Immature natural killer cell (primary cell): ENCODE measurements at regions not wholly inside any gene's neighbourhood (a gene's known extent, or its start where the extent isn't known, plus 50 kb on each side); places are given as distances from the start of the nearest gene placed in this dataset.
"Not testable (repeated sequence)": the region's sequence is repeated elsewhere in the genome, so short reads cannot be mapped to it uniquely, and the experiment has no call there.

ENCODE experiments used
- DNase-seq, 3 donors: peaks; one replicate each; pipeline ENCODE4 v3.0.0; 2022; ENCODE audit warnings: mixed read lengths in 1 of 3
- H3K27ac Mint-ChIP-seq, 6 donors: one replicate each; pipeline ENCODE4 v1.8.0; 2020; ENCODE audit warnings: mixed read lengths in 6 of 6, mild to moderate bottlenecking in 5 of 6, inconsistent platforms in 4 of 6, moderate library complexity in 3 of 6
- H3K27me3 Mint-ChIP-seq, 3 donors: one replicate each; pipeline ENCODE4 v1.8.0; 2020 to 2021; ENCODE audit warnings: low read depth in 3 of 3, mild to moderate bottlenecking in 3 of 3, mixed read lengths in 3 of 3, moderate library complexity in 3 of 3, inconsistent platforms in 1 of 3
- H3K36me3 Mint-ChIP-seq, 3 donors: one replicate each; pipeline ENCODE4 v1.8.0; 2020; ENCODE audit warnings: mixed read lengths in 3 of 3, inconsistent platforms in 2 of 3, mild to moderate bottlenecking in 2 of 3
- H3K4me1 Mint-ChIP-seq, 2 donors: one replicate each; pipeline ENCODE4 v1.8.0; 2020; ENCODE audit warnings: inconsistent platforms in 2 of 2, mild to moderate bottlenecking in 2 of 2, mixed read lengths in 2 of 2, moderate library complexity in 1 of 2
- H3K4me3 Mint-ChIP-seq, 5 donors: one replicate each; pipeline ENCODE4 v1.8.0; 2020; ENCODE audit warnings: mild to moderate bottlenecking in 5 of 5, mixed read lengths in 5 of 5, inconsistent platforms in 3 of 5, moderate library complexity in 3 of 5
- H3K9me3 Mint-ChIP-seq, 6 donors: one replicate each; pipeline ENCODE4 v1.8.0; 2020; ENCODE audit warnings: mild to moderate bottlenecking in 6 of 6, mixed read lengths in 6 of 6, inconsistent platforms in 4 of 6, moderate library complexity in 3 of 6

- Mint-ChIP-seq H3K4me3 (no peak overlapping the region), H3K27ac (no peak overlapping the region), H3K4me1 (no peaks in the 10 kb centered on the region), H3K36me3 (no peaks in the 10 kb centered on the region), H3K27me3 (peaks cover 0 to 6% (median 2%) of the 10 kb centered on the region in 3 donors), H3K9me3 (no peaks in the 10 kb centered on the region)
- DNase-seq = no peak
Observed at GRCh38 chr9:126063326-126063725, 263.3 kb upstream of the MVB12B start.

DNA sequence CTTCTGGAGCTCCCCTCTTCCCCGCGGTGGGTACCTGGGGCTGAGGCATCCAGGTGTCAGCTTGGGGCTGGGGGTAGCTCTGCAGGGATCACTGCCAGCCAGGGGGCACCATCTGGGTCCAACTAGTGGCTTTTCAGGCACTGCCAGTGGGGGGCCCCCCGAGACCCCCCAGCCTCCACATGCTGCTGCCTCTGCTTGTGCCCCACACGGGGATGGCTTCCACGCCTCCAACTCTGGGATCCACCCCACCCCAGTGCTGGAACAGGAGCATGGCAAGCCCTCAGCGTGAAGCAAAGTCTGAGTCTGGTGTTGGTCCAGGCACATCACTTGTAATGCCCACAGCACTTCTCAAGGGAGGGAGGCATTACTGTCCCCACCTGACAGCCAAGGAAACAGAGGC is 260.5 kb upstream of the MVB12B start:
- no peak for DNase-seq
- Mint-ChIP-seq H3K27me3 (peaks cover 2 to 7% (median 6%) of the 10 kb centered on the region in 3 donors), H3K27ac (no peak overlapping the region), H3K4me1 (no peaks in the 10 kb centered on the region), H3K36me3 (no peaks in the 10 kb centered on the region), H3K9me3 (no peaks in the 10 kb centered on the region), H3K4me3 (no peak overlapping the region)

DNA sequence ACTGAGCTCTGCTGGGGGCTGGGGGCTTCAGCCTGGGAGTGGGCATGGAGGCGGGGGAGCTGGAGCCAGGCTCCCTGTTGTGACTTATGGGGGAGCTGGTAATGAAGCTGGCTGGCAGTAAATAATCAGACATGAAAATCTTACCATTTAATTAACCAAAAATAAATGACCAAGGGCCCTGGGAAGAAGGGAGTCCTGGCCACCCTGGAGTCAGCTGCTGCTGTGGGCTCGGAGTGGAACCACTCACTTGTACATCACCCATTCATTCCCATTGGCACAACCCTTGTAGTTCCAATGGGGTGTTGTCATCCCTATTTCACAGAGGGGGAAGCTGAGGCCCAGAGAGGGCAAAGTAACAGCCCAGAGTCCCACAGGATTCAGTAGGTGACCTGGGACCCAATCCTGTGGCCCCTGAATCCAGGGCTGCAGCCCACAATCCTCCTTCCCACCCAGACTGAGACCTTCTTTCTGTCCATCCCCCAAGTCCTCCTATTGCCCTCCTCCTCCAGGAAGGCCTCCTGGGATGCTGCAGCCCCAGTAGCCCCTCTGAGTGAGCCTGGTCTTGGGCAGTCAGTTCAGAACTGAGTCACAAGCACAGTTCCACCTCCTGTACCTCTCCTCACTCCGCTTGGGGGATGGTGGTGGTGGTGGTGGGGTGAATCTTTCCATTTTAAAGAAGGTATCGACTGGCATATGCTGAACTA is 259.4 kb upstream of the MVB12B start:
- Mint-ChIP-seq H3K4me3 (no peak overlapping the region), H3K27ac (no peak overlapping the region), H3K9me3 (no peaks in the 10 kb centered on the region), H3K36me3 (no peaks in the 10 kb centered on the region), H3K4me1 (no peaks in the 10 kb centered on the region), H3K27me3 (peaks cover 2 to 6% (median 5%) of the 10 kb centered on the region in 3 donors)
- no peak for DNase-seq

DNA sequence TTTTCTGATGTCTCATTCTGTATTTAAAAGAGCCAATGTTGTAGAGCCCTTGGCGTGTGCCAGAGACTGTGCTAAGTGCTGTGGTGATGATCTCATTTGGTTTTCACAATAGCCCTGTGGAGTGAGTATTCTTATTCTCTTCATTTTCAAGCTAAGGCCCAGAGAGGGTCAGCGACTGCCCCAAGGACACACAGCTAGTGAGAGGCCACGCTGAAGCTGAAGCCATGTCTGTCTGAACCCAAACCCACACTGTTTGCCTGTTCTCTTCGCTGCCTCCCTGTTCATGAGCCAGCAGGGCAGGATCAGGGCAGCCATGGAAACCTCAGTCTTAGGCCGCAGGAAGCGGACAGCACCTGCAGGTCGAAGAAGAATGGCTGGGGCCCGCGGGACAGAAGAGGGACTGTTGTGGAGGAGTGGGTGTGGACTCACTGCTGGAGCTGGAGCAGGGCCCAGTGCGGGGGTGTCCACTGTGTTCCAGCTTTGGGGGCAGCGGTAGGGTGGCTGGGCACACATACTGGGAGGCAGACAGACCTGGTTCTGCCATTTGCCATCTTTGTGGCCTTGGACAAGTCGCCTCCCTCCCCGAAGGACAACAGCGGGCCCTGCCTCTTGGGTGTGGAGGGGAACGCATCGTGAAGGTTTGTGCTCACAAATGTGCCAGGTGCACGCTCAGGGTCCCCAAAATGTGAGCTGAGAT is 257.9 kb upstream of the MVB12B start:
- H3K27me3 Mint-ChIP-seq = peaks cover 3 to 6% (median 5%) of the 10 kb centered on the region in 3 donors
- no peak overlapping the region for H3K27ac Mint-ChIP-seq
- H3K9me3 Mint-ChIP-seq = no peaks in the 10 kb centered on the region
- no peak overlapping the region for H3K4me3 Mint-ChIP-seq
- H3K36me3 Mint-ChIP-seq = no peaks in the 10 kb centered on the region
- no peak for DNase-seq
- no peaks in the 10 kb centered on the region for H3K4me1 Mint-ChIP-seq

- Mint-ChIP-seq H3K9me3 (no peaks in the 10 kb centered on the region), H3K4me1 (no peaks in the 10 kb centered on the region), H3K36me3 (no peaks in the 10 kb centered on the region), H3K4me3 (no peak overlapping the region), H3K27me3 (peaks cover 4 to 6% (median 5%) of the 10 kb centered on the region in 3 donors), H3K27ac (no peak overlapping the region)
- DNase-seq = no peak
Observed at GRCh38 chr9:126069400-126069955, 257.2 kb upstream of the MVB12B start.

- H3K4me1 Mint-ChIP-seq = no peaks in the 10 kb centered on the region
- DNase-seq = no peak
Observed at GRCh38 chr9:126070058-126070655, 256.5 kb upstream of the MVB12B start.

DNA sequence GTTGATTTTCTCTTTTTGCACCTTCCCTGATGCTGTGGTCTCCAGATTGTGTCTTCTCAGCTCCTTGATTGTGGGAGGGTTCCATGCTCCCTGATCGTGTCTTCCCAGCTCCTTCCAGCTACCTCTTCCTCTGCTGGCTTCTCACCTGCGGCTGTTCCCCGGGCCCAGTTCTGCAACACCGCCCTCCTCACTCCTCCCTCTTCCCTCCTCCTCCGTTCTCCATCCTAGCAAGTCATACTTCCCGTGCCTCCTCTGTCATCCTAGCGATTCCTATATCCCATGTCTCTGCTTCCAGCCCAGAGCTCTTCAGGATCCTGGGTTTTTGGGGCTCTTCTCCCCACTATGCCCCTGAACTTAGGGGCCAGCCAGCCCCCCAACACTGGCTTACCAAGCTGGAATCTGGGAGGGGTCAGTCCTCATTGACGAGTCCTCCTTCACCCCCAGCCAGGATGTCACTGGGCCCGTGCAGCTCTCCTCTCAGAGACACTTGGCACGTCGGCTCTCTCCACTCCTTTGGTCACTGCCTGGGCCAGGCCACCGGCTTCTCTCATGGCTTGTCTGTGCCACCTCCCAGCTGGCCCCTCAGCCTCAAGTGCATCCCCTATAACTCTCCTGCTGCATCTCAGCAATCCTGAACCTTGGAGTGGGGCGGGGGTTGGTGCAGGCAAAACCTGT is 255.4 kb upstream of the MVB12B start:
- H3K9me3 Mint-ChIP-seq = no peaks in the 10 kb centered on the region
- no peaks in the 10 kb centered on the region for H3K4me1 Mint-ChIP-seq
- H3K27me3 Mint-ChIP-seq = peaks cover 5 to 6% (median 6%) of the 10 kb centered on the region in 3 donors
- H3K27ac Mint-ChIP-seq = no peak overlapping the region
- no peak overlapping the region for H3K4me3 Mint-ChIP-seq
- no peak for DNase-seq
- H3K36me3 Mint-ChIP-seq = no peaks in the 10 kb centered on the region

More at GRCh38 chr9:126070058-126070655, 256.5 kb upstream of the MVB12B start:
- Mint-ChIP-seq H3K27me3 (peaks cover 3 to 6% (median 5%) of the 10 kb centered on the region in 3 donors), H3K9me3 (no peaks in the 10 kb centered on the region), H3K27ac (no peak overlapping the region), H3K4me3 (no peak overlapping the region), H3K36me3 (no peaks in the 10 kb centered on the region)

DNA sequence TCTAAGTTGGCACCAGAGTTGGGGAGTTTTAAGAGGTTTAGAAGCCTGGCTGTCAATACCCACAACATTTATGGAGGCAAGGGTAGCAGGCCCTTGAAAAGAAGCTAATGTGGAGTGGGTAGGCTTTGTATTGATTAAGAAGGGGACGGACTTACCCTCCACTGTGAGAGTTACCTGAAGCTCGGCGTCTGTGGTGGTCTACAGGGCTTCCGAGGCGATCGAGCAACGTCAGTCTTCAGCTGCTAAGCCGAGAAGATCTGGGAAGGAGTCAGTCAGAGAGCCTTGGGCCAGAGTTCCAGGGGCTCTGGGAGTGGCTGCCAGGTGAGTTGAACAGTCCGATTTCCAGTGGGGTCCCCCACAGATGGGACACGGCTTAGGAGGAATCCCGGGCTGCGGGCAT is 249.0 kb upstream of the MVB12B start:
- H3K27me3 Mint-ChIP-seq, H3K9me3 Mint-ChIP-seq, DNase-seq, H3K4me3 Mint-ChIP-seq, H3K4me1 Mint-ChIP-seq, H3K27ac Mint-ChIP-seq, H3K36me3 Mint-ChIP-seq: not testable (repeated sequence)

GRCh38 chr9:126080641-126081040 is 246.0 kb upstream of the MVB12B start:
- Mint-ChIP-seq H3K27me3 (peaks cover 4 to 11% (median 5%) of the 10 kb centered on the region in 3 donors), H3K4me3 (no peak overlapping the region), H3K27ac (no peak overlapping the region)

GRCh38 chr9:126081746-126082145 is 244.9 kb upstream of the MVB12B start:
- Mint-ChIP-seq H3K4me3 (no peak overlapping the region), H3K9me3 (no peaks in the 10 kb centered on the region), H3K27me3 (peaks cover 2 to 16% (median 4%) of the 10 kb centered on the region in 3 donors), H3K27ac (no peak overlapping the region), H3K4me1 (peaks cover 11 to 14% of the 10 kb centered on the region in 2 donors), H3K36me3 (no peaks in the 10 kb centered on the region)
- DNase-seq = no peak

More at GRCh38 chr9:126080641-126081040, 246.0 kb upstream of the MVB12B start:
- H3K36me3 Mint-ChIP-seq = no peaks in the 10 kb centered on the region
- H3K4me1 Mint-ChIP-seq = peaks cover 11 to 14% of the 10 kb centered on the region in 2 donors
- DNase-seq = no peak
- no peaks in the 10 kb centered on the region for H3K9me3 Mint-ChIP-seq

GRCh38 chr9:126084008-126084407 is 242.6 kb upstream of the MVB12B start:
- DNase-seq = no peak
- H3K4me1 Mint-ChIP-seq = peaks cover 11 to 14% of the 10 kb centered on the region in 2 donors
- peaks cover 0 to 16% (median 2%) of the 10 kb centered on the region in 3 donors for H3K27me3 Mint-ChIP-seq
- peak overlapping the region in 1 of 5 donors; percentile 1 for H3K4me3 Mint-ChIP-seq
- H3K27ac Mint-ChIP-seq = no peak overlapping the region
- H3K9me3 Mint-ChIP-seq = no peaks in the 10 kb centered on the region
- H3K36me3 Mint-ChIP-seq = no peaks in the 10 kb centered on the region

DNA sequence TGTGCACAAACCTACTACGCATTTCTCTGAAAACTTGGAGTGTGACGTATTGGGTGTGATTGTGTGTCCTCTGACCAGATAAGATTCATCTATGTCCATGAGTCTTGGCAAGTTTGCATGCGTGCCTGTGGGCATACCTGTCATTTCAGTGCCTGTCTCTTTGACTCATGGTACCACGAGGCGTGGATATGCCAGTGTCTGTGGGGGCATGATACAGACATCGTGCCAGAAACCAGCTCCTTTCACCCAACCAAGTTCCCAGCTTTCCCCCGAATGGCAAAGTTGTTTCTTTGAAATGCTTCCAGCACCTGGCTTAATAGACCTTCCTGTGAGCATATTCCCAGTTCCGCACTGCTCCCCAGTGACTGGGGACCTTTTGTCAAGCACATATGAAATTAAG is 241.9 kb upstream of the MVB12B start:
- H3K27me3 Mint-ChIP-seq = peaks cover 0 to 16% (median 2%) of the 10 kb centered on the region in 3 donors
- H3K36me3 Mint-ChIP-seq = no peaks in the 10 kb centered on the region
- H3K4me1 Mint-ChIP-seq = peaks cover 11 to 14% of the 10 kb centered on the region in 2 donors
- DNase-seq = no peak
- H3K27ac Mint-ChIP-seq = no peak overlapping the region
- H3K9me3 Mint-ChIP-seq = no peaks in the 10 kb centered on the region
- H3K4me3 Mint-ChIP-seq = no peak overlapping the region

DNA sequence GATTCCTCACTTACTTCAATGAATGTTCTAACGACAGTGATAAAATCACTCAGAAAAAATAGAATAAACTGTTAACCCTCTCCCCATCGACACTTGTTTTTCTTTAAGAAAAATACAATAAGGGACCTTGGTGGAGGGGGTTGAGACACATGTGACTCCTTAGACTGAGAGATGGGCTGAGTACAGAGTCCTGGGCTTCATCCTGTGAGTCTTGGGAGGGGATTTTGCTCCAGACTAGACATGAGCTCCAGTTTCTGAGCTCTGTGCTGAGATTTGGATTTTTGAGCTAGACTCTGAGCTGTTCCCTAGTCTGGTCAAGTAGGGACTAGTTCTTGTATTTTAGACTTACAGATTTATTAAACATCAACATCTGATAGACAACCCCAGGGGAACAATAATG is 241.5 kb upstream of the MVB12B start:
- DNase-seq = no peak
- Mint-ChIP-seq H3K36me3 (no peaks in the 10 kb centered on the region), H3K27me3 (peaks cover 0 to 16% (median 2%) of the 10 kb centered on the region in 3 donors), H3K4me1 (peaks cover 11 to 14% of the 10 kb centered on the region in 2 donors), H3K4me3 (no peak overlapping the region), H3K27ac (no peak overlapping the region), H3K9me3 (no peaks in the 10 kb centered on the region)
